ENCODE measurements at regions not wholly inside any gene's neighbourhood (a gene's known extent, or its start where the extent isn't known, plus 50 kb on each side); places are given as distances from the start of the nearest gene placed in this dataset.

DNA sequence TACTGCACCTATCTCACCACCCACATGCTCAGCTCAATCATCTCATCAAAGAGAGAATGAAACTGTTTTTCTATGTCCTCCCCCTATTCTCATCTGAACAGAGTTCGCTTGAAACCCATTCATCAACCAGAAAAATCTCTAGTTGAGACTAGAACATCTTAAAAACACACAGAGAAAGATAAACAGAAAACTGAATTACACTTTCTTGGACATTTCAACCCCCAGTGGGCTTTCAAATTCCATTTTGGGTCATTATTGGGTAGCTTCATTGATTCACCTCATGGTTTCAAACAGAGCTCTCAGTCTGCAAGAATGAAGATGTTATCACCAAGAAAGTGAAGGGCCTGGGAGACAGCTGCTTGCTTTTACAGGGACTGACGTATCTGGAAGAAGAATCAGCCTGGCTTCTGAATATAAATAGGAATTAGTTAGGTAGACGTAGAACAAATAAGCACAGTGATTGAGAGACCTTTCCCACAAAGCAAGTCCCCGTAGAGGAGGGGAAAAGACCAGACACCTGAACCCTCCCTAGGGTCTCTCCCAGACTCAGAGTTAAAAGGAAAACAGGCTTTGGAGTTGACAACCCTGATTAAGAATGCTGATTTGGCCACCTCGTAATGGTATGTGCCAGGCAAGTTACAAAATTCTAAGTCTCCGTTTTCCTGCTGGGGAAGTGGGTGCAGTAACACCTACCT, 155.7 kb downstream of the BBOX1 start:
- TF ChIP-seq, protein P1, sequence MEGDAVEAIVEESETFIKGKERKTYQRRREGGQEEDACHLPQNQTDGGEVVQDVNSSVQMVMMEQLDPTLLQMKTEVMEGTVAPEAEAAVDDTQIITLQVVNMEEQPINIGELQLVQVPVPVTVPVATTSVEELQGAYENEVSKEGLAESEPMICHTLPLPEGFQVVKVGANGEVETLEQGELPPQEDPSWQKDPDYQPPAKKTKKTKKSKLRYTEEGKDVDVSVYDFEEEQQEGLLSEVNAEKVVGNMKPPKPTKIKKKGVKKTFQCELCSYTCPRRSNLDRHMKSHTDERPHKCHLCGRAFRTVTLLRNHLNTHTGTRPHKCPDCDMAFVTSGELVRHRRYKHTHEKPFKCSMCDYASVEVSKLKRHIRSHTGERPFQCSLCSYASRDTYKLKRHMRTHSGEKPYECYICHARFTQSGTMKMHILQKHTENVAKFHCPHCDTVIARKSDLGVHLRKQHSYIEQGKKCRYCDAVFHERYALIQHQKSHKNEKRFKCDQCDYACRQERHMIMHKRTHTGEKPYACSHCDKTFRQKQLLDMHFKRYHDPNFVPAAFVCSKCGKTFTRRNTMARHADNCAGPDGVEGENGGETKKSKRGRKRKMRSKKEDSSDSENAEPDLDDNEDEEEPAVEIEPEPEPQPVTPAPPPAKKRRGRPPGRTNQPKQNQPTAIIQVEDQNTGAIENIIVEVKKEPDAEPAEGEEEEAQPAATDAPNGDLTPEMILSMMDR (IDR thresholded peaks at IDR 0.05; ENCODE audit: low read depth, low read length), result no peak
- in situ Hi-C loops (cut with HindIII; ENCODE audit: low sequenced_read_pairs), result loop anchor here (25.0 kb wide), 1 partner anchor 291 kb away; no protein-coding TSS in a partner anchor
- no peak overlapping the region for H3K4me3 ChIP-seq (ENCODE audit: low read depth, low read length)
- DNase-seq (ENCODE audit: low read depth, low spot score), result no peak

DNA sequence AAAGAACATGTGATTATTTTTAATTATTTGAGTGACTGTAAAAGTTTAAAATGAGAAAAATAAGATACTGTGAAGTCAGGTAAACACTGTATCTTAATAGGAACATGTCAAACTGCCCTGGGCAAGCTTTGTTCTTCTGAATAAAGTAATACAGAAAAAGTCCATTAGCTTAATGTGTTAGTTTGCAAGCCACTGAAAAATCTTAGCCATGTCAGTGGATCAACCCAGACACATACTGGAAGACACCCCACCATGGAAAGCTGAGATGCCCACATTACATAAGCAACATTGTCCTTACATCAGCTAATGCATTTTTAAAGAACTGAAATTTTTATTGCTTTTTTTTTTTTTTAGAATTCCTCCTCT, 155.2 kb downstream of the BBOX1 start:
- TF ChIP-seq, protein P1 (IDR thresholded peaks at IDR 0.05; ENCODE audit: low read depth, low read length), result no peak
- no peak overlapping the region for H3K4me3 ChIP-seq (ENCODE audit: low read depth, low read length)
- no peak for DNase-seq (ENCODE audit: low read depth, low spot score)
- in situ Hi-C loops (cut with HindIII; ENCODE audit: low sequenced_read_pairs), result loop anchor here (25.0 kb wide), 1 partner anchor 291 kb away; no protein-coding TSS in a partner anchor

DNA sequence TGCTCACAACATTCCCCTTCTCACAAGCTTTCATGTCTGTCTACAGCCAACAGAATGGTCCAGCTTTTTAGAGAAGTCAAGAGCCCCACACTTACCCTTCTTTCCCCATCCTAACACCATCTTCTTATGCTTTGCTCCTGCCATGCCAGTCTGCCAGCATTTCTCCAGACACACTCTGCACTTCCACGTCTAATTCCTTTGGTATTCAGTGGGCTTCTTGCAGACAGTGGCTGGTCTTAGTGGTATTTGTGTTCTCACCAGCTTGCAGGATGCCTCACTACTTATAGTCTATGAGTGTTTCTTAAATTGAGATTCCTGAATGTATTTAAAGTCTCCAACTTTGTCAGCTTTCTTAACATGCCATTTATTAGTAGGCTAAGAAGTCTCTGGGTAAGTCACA, 154.4 kb downstream of the BBOX1 start:
- in situ Hi-C loops (cut with HindIII; ENCODE audit: low sequenced_read_pairs), result loop anchor here (25.0 kb wide), 1 partner anchor 292 kb away; no protein-coding TSS in a partner anchor
- no peak overlapping the region for H3K4me3 ChIP-seq (ENCODE audit: low read depth, low read length)
- TF ChIP-seq, protein P1 (IDR thresholded peaks at IDR 0.05; ENCODE audit: low read depth, low read length), result no peak
- no peak for DNase-seq (ENCODE audit: low read depth, low spot score)

DNA sequence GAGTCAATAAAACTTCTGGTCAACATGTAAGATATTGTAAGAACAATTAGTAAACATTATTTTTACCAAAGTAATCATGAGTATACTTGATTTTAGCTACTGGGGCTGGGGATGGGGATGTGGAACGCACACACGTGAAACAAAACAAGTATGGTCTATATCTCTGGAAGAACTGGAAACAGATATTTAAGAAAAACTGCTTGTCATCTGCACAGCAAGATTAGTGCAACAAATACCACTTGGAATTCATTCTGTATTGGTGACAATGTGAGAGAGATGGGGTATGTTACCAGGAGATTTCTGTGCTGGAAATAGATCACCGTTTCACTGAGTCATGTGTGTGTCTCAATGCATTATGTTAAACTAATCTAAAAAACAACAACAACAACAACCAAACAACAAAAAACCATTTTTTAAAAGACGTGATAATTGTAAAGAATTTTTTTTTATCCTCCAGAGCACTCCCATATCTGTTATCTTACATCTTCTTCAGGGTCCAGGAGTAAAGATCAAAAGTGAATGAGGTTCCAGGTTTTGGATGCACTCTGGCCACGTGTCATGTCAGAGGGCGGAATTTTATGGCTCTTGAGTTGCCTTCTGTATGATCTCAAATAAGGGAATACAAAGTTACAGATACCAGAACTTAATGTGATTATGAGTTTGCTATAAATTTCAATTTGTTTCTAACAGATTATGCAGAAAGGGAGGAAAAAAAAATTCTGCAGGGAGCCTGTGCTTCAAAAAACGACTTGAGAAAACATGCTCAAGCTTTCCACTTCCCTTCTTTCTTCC, 153.0 kb downstream of the BBOX1 start:
- TF ChIP-seq, protein P1 (IDR thresholded peaks at IDR 0.05; ENCODE audit: low read depth, low read length), result no peak
- in situ Hi-C loops (cut with HindIII; ENCODE audit: low sequenced_read_pairs), result loop anchor here (25.0 kb wide), 1 partner anchor 294 kb away; no protein-coding TSS in a partner anchor
- no peak for DNase-seq (ENCODE audit: low read depth, low spot score)
- H3K4me3 ChIP-seq (ENCODE audit: low read depth, low read length), result no peak overlapping the region

DNA sequence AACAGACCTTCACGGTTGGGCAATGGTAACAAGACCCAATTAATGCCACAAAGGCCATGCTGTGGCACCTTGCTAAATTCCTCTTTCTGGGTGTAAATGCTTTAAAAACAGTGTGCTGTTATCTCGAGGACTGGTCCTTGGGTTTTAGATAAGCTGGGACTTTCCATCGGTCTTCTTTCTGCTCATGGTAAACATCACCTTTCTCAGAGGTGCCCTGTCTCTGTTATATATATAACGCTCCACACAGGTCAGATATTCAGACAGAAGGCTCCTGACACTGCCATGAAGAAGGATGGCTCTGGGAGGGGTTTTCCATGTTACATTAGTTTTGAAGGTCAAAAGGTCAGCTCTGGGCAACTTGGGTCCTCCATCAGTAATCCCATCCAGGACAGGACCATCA, 151.6 kb downstream of the BBOX1 start:
- TF ChIP-seq, protein P1 (IDR thresholded peaks at IDR 0.05; ENCODE audit: low read depth, low read length), result no peak
- no peak for DNase-seq (ENCODE audit: low read depth, low spot score)
- in situ Hi-C loops (cut with HindIII; ENCODE audit: low sequenced_read_pairs), result loop anchor here (25.0 kb wide), 1 partner anchor 295 kb away; no protein-coding TSS in a partner anchor
- no peak overlapping the region for H3K4me3 ChIP-seq (ENCODE audit: low read depth, low read length)

DNA sequence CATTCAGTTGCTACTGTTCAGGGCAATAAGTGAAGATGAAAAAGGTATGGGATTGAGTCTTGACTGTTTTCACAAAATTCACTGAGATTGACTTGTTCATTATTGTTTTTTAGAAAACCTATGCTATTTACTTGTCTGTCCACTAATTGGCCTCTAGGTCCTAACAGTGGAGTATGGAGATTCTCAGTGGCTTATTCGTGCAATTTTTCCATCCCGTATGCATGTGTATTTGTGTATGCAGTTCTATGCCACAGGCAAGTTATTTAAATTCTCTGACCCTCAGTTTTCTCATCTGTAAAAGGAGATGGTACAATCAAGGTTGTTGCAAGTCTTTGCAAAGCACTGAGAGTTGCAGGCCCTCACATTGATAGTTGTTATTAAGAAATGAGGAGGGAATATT, 151.0 kb downstream of the BBOX1 start:
- no peak for DNase-seq (ENCODE audit: low read depth, low spot score)
- no peak overlapping the region for H3K4me3 ChIP-seq (ENCODE audit: low read depth, low read length)
- TF ChIP-seq, protein P1 (IDR thresholded peaks at IDR 0.05; ENCODE audit: low read depth, low read length), result no peak
- in situ Hi-C loops (cut with HindIII; ENCODE audit: low sequenced_read_pairs), result loop anchor here (25.0 kb wide), 1 partner anchor 296 kb away; no protein-coding TSS in a partner anchor
